Heart right ventricle (tissue), 16 donors: ENCODE measurements at regions not wholly inside any gene's neighbourhood (a gene's known extent, or its start where the extent isn't known, plus 50 kb on each side); places are given as distances from the start of the nearest gene placed in this dataset.

Experiments
- ATAC-seq, 8 donors: fragments of 200-7000 bp; cut with Tn5 transposase; one replicate each; pipeline ENCODE4 v1.9.1; 2020; ENCODE audit warnings: mild to moderate bottlenecking in 8 of 8, moderate library complexity in 8 of 8, moderate number of reproducible peaks in 1 of 8
- DNase-seq, 2 donors: peaks; one replicate each; pipeline ENCODE4 v3.0.0-alpha.2; 2020
- H3K27ac ChIP-seq, 10 donors: fragments of 200-600 bp; sonication (generic) in 2 of 10; one replicate each; pipeline versions ENCODE4 v1.5.0 to v1.8.0; 2020 to 2022; ENCODE audit warnings: mild to moderate bottlenecking in 3 of 10
- H3K27me3 ChIP-seq, 7 donors: fragments of 200-600 bp; one replicate each; pipeline ENCODE4 v1.8.0; 2021 to 2022; ENCODE audit warnings: mild to moderate bottlenecking in 2 of 7
- H3K36me3 ChIP-seq, 9 donors: fragments of 200-600 bp; sonication (generic) in 1 of 9; one replicate each; pipeline versions ENCODE4 v1.5.0 to v1.8.0; 2020 to 2022; ENCODE audit warnings: mild to moderate bottlenecking in 2 of 9
- H3K4me1 ChIP-seq, 9 donors: fragments of 200-600 bp; sonication (generic) in 1 of 9; one replicate each; pipeline versions ENCODE4 v1.5.0 to v1.8.0; 2020 to 2022; ENCODE audit warnings: mild to moderate bottlenecking in 4 of 9
- H3K4me3 ChIP-seq, 10 donors: fragments of 200-600 bp; sonication (generic) in 2 of 10; one replicate each; pipeline versions ENCODE4 v1.5.0 to v1.8.0; 2020 to 2022; ENCODE audit warnings: mild to moderate bottlenecking in 7 of 10, moderate library complexity in 2 of 10
- H3K9me3 ChIP-seq, 11 donors: fragments of 200-600 bp in 10 of 11; sonication (generic) in 2 of 11; one replicate each; pipeline versions ENCODE4 v1.5.0 to v1.8.0; 2013 to 2022; ENCODE audit warnings: mild to moderate bottlenecking in 2 of 11, control low read depth in 1 of 11, moderate library complexity in 1 of 11
- CTCF ChIP-seq, 9 donors: fragments of 200-600 bp; sonication (generic) in 2 of 9; IDR thresholded peaks; one replicate each; pipeline versions ENCODE4 v1.5.0 to v1.8.0; 2021 to 2022; ENCODE audit warnings: antibody characterized with exemption in 9 of 9, mild to moderate bottlenecking in 5 of 9, moderate library complexity in 1 of 9
- WGBS, 2 donors: extraction: QIAGEN DNeasy Blood & Tissue Kit; methylation state at CpG; one replicate each; pipeline ENCODE4 v1.1.7; 2013; ENCODE audit warnings: inconsistent platforms in 1 of 2; 5-methylcytosine and 5-hydroxymethylcytosine counted together
- intact Hi-C, 10 donors: fragments of 100-400 bp; cut with DNase I; formaldehyde crosslinking; loops; one replicate each; pipeline versions ENCODE4 v1.11.1 to v1.14.2; 2022
- donor health status: Arrhythmogenic right ventricular cardiomyopathy.
- donor health status: ischemic (EF 13 %, LVEDD 7.1; RV severe dilation, severe dysfunction).
- donor health status: healthy with polysubstance abuse.
- donor health status: DM: no; HTN: yes; CAD: no.
- donor health status: DM: no; HTN: no; CAD: no.
- donor health status: ischemic (EF 25% LVEDD 6.9; RV normal size, moderate dysfunction).
- donor health status: ischemic (EF 25% LVEDD 5.7; RV mildly dilated, moderate dysfunction).
- donor health status: healthy.
- donor health status: DM: yes; HTN: yes; CAD: no.
- donor health status: Ischemic cardiomyopathy.
- donor health status: ischemic (EF 35%, LVEDD 5.7; RV mildly dilated, moderate dysfunction).
- donor health status: nonischemic (EF 11% LVEDD 7.7; RV severe dilation, severe dysfunction).
- donor health status: DM: yes; HTN: yes; CAD: no.
- donor health status: PGD.
- donor health status: ischemic (EF 29% LVEDD 5.4; RV normal size, mild dysfunction).
- donor health status: nonischemic (EF 23%, LVEDD 6.1; RV moderate dilation, normal function).

GRCh38 chr16:52052818-52053217 is 494.1 kb downstream of the TOX3 start:
- H3K4me3 ChIP-seq = no peak overlapping the region
- H3K4me1 ChIP-seq = no peaks in the 10 kb centered on the region
- no peak for ATAC-seq
- no peak for TF ChIP-seq CTCF (IDR thresholded peaks at IDR 0.05)
- peaks cover 0 to 23% (median 0%) of the 10 kb centered on the region in 11 donors for H3K9me3 ChIP-seq
- DNase-seq = no peak
- intact Hi-C loops = loop anchor here in 1 of 10 donors (10.0 kb wide), 1 partner anchor 58 kb away; no protein-coding TSS in a partner anchor
- H3K36me3 ChIP-seq = no peaks in the 10 kb centered on the region
- H3K27me3 ChIP-seq = peaks cover 0 to 2% (median 0%) of the 10 kb centered on the region in 7 donors
- no peak overlapping the region for H3K27ac ChIP-seq

GRCh38 chr16:52051414-52052172 is 495.4 kb downstream of the TOX3 start:
- no peak for DNase-seq
- Histone ChIP-seq H3K27me3 (no peaks in the 10 kb centered on the region), H3K4me3 (no peak overlapping the region), H3K9me3 (peaks cover 0 to 27% (median 1%) of the 10 kb centered on the region in 11 donors), H3K36me3 (no peaks in the 10 kb centered on the region), H3K27ac (no peak overlapping the region), H3K4me1 (no peaks in the 10 kb centered on the region)
- WGBS, 2 donors = 84% methylated on average over 1 of the region's 1 CpG
- no peak for ATAC-seq
- intact Hi-C loops = loop anchor here in 1 of 10 donors (10.0 kb wide), 1 partner anchor 57 kb away; no protein-coding TSS in a partner anchor
- TF ChIP-seq CTCF (IDR thresholded peaks at IDR 0.05) = no peak

- no peak for ATAC-seq
- H3K27me3 ChIP-seq = no peaks in the 10 kb centered on the region
- WGBS, 2 donors = 64 to 65% methylated on average over 2 of the region's 2 CpGs
- DNase-seq = no peak
- peaks cover 0 to 39% (median 12%) of the 10 kb centered on the region in 11 donors for H3K9me3 ChIP-seq
- H3K4me3 ChIP-seq = no peak overlapping the region
- no peaks in the 10 kb centered on the region for H3K36me3 ChIP-seq
- H3K27ac ChIP-seq = no peak overlapping the region
- no peak for TF ChIP-seq CTCF (IDR thresholded peaks at IDR 0.05)
- no peaks in the 10 kb centered on the region for H3K4me1 ChIP-seq
- intact Hi-C loops = loop anchor here in 1 of 10 donors (10.0 kb wide), 1 partner anchor 56 kb away; no protein-coding TSS in a partner anchor
Measured at GRCh38 chr16:52050418-52050817, 496.5 kb downstream of the TOX3 start.

- H3K27me3 ChIP-seq = no peaks in the 10 kb centered on the region
- no peak overlapping the region for H3K27ac ChIP-seq
- no peak for ATAC-seq
- no peak overlapping the region for H3K4me3 ChIP-seq
- intact Hi-C loops = no loop called here
- H3K4me1 ChIP-seq = no peaks in the 10 kb centered on the region
- WGBS, 2 donors = 39 to 42% methylated on average over 2 of the region's 2 CpGs
- no peak for DNase-seq
- H3K9me3 ChIP-seq = peaks cover 0 to 3% (median 0%) of the 10 kb centered on the region in 11 donors
- no peak for TF ChIP-seq CTCF (IDR thresholded peaks at IDR 0.05)
- H3K36me3 ChIP-seq = no peaks in the 10 kb centered on the region
Measured at GRCh38 chr16:52035436-52035835, 511.5 kb downstream of the TOX3 start.
